ENCODE measurements at regions not wholly inside any gene's neighbourhood (a gene's known extent, or its start where the extent isn't known, plus 50 kb on each side); places are given as distances from the start of the nearest gene placed in this dataset.
"Not testable (repeated sequence)": the region's sequence is repeated elsewhere in the genome, so short reads cannot be mapped to it uniquely, and the experiment has no call there.

DNA sequence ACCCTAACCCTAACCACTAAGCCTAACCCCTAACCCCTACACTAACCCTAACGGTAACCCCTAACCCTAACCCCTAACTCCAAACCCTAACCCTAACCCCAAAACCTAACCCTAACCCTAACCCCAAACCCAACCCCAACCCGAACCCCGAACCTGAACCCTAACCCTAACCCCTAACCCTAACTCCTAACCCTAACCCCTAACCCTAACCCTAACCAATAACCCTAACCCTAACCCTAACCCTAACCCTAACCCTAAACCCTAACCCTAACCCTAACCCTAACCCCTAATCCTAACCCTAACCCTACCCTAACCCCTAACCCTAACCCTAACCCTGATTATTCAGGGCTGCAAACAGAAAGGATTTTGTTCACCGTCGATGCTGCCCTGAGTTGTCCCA, 144.6 kb upstream of the DUSP22 start:
- not testable (repeated sequence) for DNase-seq (ENCODE audit: low read depth)

DNA sequence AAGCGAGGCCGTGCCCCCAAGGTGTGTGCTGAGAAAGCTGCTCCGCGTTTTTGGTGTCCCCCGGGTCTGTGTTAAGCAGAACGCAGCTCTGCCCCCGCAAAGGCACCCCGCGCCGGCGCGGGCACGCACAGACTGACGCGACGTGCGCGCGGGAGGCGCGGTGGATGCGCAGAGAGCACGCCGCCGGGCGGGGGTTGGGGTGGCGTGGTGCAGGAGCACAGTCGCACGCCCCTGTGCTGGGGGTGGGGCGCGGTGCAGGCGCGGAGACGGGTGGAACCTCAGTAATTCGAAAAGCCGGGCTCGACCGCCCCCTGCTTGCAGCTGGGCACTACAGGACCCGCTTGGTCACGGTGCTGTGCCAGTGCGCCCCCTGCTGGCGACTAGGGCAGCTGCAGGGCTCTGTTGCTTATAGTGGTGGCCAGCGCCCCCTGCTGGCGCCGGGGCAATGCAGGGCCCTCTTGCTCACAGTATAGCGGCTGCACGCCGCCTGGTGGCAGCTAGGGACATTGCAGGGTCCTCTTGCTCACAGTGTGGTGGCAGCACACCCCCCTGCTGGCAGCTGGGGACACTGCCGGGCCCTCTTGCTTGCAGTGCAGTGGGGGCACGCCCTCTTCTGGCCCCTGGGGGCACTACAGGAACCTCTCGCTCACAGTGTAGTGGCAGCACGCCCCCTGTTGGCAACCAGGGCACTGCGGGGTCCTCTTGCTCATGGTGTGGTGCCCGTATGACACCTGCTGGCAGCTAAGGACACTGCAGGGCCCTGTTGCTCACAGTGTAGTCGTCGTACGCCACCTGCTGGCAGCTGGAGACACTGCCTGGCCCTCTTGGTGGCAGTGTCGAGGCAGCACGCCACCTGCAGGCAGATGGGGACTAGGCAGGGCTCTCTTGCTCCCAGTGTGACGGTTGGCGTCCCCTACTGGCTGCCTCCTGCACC, 144.0 kb upstream of the DUSP22 start:
- peak; percentile 29 for DNase-seq (ENCODE audit: low read depth)

DNA sequence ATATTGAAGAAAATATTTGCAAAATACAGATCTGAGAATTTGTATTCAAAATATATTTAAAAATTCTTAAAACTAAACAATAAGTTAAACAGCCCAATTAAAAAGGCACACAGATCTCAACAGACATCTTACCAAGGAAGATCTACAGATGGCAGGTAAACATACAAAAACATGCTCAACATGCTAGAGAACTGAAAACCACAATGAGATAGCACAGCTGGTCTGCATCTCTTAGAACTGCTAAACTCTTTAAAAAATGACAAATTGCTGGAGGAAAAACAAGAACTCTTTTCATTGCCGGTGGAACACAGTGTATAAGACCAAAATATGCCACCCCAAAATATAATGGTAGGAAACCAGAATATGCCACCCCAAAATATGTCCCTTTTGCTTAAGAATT, 142.1 kb upstream of the DUSP22 start:
- not testable (repeated sequence) for DNase-seq (ENCODE audit: low read depth)

DNA sequence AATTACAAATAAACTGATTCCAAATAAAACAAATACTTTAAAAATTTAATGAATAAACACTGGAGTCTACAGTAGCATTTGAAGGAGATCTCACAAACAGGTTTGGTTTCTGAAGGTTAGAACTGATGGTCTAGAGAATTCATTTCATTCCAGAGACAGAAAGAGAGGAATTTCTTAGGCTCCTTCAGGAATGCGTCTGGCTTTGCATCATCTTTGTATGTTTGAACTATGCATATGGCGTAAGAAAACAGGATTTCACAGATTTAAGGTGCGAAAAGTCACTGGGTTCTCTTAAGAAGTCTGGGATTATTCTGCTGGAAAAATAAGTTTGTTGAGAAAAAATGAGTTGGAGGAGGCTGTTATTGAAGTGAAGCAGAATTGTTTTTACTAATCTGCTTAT, 139.9 kb upstream of the DUSP22 start:
- not testable (repeated sequence) for DNase-seq (ENCODE audit: low read depth)

DNA sequence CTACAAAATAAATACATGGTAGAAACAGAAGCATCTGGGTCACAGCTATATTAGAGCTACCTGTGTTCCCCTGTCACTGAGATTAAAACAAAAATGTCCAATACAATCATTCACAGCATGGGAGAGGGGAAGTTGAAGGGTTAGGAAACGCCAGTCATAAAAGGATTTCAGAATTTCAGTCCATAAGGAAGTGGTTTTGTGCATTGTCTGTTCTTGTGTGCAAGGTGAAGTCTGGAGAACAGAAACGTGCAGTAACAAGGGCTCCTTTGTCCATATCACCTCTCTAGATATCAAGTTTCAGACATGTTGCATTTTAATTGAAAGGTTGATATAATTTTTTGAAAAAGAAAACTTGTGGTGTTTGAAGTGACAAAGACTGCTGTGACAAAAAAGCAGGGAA, 139.3 kb upstream of the DUSP22 start:
- not testable (repeated sequence) for DNase-seq (ENCODE audit: low read depth)

DNA sequence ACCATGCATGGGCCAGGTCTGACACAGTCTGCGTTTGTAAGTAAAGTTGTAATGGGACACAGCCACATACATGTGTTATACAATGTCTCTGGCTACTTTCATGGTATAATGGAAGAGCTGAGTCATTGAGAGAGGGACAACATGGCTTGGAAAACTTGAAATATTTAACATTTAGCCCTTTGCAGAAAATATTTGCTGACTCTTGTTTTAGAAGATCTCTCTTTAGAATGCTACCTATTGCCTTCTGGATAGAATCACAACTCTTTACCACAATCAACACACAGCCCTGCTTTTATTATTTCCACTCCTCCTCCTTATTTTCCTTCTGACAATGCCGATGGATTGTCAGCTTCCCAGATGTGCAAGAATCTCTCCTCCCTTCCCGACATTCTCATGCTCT, 138.4 kb upstream of the DUSP22 start:
- DNase-seq (ENCODE audit: low read depth), result not testable (repeated sequence)

DNA sequence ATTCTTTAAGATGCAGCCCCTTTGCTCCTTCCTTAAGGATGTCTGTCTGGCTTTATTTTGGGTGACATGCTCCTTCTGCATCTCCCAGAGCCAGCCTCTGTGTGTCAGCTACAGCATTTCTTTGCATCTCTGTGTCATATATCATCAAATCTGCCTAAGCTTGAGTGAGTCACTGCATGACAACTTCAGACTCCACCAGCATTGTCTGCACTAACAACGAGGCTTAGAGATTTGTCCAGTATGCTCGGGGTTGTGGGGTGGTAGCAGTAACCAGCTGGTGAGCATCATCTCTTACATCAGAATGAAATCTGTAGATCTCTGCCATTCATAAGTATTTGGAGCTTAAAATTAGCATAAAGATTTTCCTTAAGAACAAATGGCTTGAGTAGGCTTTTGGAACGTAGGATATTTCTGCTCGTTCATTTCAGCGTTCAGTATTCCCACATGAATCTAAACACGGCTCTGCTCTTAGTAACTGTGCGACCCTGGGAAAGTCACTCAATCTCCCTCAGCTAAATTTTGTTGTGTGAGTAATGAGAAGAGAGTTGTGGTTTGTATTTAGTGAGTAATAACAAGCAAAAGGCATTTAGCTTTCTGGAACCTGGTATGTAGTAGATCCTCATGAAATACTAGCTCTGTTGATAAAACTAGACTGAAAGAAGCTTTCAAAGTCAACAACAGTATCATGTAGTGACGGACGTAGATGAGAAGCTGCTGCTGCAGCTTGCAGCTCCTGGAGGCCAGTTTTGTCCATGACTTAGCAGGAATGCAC, 137.8 kb upstream of the DUSP22 start:
- not testable (repeated sequence) for DNase-seq (ENCODE audit: low read depth)

DNA sequence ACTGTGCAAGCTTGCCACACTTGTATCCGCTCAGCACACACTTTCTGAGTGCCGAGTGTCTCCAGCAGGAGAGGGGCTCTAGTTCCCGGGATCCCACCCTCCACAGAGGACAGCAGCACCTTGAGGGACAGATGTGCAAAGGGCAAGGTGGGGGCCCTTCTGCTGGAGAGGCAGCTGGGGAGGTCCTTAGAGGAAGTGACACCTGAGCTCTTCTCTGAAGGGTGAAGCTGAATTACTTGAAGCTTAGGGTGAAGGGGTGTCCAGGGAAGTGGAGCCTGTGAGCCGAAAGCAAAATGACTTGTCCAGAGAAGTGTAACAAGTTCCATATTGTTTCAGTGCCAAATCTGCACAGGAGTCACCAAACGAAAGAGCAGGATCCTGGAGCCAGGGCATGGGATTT, 136.3 kb upstream of the DUSP22 start:
- no peak for DNase-seq (ENCODE audit: low read depth)

DNA sequence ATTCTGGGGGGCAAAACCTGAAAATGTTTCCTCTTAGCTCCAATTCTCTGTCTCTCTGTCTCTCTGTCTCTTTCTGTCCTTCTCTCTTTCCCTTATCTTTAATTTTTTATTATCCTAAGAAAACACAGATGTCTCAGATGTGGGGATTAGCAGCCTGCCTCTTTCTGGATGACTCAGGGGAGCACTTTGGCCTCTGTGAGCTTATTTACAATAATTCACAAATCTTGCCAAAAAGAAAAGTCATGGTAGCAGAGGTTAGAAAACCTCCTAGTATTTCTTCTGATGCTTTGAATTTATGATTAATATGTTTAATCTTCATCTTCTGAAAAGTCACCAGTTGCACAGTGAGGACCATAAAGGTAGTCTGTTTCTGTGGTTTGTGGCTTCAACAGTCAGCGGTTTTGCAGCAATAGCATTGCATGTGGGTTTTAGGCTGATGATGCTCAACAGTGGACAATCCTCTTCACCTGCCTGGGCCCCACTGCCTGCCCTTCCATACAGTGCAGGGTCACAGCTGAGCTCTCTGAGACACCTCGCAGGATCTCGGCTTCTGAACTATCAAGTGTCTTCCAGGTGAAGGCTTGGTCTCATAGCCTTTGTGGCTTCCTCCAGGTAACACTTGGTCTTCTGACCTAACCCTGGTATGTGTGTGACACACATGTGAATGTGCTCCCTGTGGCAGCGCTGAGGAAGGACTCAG, 135.7 kb upstream of the DUSP22 start:
- not testable (repeated sequence) for DNase-seq (ENCODE audit: low read depth)

DNA sequence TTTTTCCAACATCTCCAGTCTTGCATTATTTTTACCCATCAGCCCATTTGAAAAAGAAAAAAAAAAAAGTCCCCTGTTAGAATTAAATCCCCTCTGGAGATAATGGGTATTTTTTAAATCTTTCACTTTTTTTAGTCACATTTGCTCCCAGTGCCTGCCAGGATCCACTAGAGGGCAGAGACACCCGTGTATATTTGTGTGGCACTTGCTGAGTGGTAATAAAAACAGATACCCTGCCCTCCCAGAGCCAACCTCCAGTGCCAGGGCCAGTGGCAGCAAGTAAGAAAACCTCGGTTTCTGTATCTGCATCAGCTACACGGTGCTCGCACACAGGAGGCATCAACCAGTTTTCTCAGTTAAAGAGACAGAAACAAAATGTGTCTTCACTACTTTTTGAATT, 135.1 kb upstream of the DUSP22 start:
- not testable (repeated sequence) for DNase-seq (ENCODE audit: low read depth)

DNA sequence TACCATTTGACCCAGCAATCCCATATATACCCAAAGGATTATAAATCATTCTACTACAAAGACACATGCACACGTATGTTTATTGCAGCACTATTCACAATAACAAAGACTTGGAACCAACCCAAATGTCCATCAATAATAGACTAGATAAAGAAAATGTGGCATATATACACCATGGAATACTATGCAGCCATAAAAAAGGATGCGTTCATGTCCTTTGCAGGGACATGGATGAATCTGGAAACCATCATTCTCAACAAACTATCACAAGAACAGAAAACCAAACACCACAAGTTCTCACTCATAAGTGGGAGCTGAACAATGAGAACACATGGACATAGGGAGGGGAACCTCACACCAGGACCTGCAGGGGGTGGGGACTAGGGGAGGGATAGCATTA, 130.6 kb upstream of the DUSP22 start:
- DNase-seq (ENCODE audit: low read depth), result not testable (repeated sequence)

DNA sequence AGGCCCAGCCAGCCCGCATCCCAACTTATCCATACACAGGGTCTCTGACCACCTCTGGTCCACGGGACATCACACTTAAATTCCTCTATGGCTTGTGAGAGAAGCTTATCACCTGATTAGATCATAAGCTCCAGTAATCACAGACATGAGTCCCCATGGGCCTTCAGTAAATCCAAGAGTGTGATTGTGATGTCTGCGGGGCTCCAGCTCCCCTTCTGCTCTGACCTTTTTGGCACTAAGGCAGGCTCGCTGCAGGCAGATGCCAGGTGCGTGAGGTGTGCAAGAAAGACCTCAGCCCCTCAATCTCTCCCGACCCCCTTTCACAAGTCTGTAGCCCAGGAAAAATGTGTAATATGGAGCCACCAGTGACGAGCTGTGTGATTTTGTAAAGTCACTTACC, 127.6 kb upstream of the DUSP22 start:
- no peak for DNase-seq (ENCODE audit: low read depth)

DNA sequence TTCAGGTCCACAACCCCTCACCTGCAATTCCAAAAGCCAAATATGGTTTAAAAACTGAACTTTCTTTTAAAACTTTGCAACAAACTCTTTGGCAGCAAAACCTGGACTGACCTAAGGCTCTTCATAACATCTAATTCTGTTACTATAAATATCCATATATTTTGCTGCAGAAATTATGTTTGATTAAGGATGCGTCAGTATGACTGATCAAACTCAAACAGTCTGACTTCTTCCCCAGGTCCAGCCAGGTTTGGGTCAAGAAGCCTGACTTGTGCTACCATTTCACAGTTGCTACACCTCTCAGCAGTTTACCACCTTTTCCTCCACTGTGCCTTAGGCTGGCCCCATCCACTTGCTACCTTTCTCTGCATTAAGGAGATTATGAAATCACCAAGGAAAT, 127.0 kb upstream of the DUSP22 start:
- no peak for DNase-seq (ENCODE audit: low read depth)

DNA sequence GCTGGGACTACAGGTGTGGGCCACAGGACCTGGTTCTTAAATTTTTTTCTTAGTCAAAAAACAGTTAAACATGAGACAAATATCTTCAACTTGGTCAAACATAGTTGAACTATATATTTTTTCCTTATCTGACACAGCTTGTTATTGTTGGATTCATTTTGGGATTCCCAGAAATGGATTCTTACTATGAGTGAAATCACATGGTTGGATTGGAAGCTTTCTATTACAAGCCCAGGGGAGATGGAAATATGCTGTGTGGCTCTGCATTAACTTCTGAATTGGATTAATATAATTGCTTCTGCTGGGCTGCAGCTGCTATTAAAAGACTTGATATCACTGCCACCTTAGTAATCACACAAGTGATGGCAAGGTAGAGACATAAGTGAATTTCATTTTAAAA, 126.4 kb upstream of the DUSP22 start:
- DNase-seq (ENCODE audit: low read depth), result no peak

DNA sequence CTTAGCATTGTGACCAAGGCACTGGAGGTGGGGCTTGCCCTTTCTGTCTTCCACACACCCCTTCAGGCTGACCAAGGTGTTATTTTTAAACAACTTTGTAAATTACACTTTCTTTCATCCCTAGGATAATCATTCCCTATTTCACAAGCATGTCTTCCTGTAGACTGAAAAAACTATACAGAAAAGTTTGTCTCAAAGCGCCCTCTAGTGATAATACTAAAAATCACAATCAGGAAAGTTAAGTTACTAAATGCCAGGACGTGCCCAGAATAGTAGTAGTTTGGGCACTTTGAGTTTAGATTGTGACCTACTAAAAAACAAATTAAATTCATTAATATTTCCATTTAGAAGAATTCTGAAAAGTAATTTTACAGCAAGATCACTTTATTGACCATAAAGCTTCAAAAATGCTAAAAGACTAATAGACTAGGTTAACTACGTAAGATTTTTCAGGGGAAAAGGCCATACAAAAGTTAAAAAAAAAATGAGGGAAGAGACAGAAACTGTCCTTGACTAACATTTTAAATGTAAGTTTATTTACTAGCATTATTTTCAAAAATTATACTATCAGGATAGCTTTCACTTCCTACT, 123.3 kb upstream of the DUSP22 start:
- DNase-seq (ENCODE audit: low read depth), result no peak

DNA sequence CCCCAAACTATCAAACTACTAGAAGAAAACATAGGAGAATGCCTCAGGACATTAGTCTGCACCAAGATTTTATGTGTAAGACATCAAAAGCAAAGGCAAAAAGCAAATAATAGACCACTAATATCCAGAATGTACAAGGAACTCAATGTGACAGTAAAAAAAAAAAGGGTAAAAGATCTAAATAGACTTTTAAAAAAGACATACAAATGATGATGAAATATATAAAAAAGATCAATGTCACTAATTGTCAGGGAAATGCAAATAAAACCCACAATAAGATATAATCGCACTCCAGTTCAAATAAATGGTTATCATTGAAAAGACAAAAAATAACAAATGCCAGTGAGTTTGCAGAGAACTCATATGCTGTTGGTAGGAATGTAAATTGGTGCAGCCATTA, 118.3 kb upstream of the DUSP22 start:
- DNase-seq (ENCODE audit: low read depth), result no peak

DNA sequence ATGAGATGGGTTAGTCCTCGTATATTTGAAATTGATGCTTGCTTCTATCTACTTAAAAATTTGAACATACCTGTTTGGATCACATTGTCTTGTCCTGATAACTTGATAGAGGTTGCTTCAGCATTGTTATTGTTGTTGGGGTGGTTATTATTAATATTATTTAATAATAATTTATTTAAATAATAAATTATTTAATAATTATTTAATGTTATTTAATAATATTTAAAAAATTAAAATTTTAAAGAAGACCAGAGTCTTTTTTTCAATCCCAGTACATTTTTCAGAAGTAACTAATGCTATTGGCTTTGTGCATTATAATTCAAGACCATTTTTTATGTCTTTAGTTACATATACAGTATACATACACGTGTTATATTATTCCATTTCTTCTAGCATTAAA, 116.6 kb upstream of the DUSP22 start:
- no peak for DNase-seq (ENCODE audit: low read depth)

DNA sequence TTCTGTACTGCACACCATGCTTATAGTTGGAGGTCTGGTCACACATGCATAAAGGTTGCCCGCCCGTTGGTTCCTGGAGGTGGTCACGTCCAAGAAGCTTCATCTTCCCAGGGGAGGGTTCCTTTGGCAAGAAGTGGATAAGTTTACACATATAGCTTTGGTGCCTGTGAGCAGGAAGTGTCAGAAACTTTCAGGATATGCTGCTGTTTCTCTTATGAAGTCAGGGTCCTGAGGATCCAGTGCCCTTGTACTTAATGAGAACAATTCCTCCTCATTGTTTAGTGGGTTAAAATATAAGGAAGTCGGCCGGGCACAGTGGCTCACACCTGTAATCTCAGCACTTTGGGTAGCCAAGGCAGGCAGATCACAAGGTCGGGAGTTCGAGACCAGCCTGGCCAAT, 115.5 kb upstream of the DUSP22 start:
- no peak for DNase-seq (ENCODE audit: low read depth)

DNA sequence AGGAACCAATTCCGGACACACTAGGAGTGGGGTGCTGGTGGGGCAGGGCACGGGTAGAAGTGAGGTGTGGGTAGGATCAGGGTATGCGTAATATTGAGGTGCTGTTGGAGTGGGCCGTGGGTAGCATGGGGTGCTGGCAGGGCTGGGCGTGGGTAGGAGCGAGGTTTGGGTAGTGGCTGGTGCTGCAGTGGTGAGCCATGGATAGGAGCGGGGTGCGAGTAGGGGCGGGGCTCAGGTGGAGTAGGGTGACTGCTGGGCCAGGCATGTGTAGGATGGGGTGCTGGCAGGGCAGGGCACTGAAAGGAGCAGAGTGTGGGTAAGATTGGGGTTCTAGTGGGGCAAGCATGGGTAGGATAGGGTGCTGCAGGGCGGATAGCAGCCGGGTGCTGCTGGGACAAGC, 114.2 kb upstream of the DUSP22 start:
- DNase-seq (ENCODE audit: low read depth), result no peak

DNA sequence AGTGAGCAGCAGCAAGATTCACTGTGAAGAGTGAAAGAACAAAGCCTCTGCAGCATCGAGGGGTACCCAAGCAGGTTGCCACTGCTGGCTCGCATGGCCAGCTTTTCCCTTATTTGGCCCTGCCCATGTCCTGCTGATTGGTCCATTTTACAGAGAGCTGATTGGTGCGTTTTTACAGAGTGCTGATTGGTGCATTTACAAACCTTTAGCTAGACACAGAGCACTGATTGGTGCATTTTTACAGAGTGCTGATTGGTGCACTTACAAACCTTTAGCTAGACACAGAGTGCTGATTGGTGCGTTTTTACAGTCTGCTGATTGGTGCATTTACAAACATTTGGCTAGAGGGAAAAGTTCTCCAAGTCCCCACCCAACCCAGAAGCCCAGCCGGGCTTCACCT, 113.4 kb upstream of the DUSP22 start:
- DNase-seq (ENCODE audit: low read depth), result not testable (repeated sequence)

DNA sequence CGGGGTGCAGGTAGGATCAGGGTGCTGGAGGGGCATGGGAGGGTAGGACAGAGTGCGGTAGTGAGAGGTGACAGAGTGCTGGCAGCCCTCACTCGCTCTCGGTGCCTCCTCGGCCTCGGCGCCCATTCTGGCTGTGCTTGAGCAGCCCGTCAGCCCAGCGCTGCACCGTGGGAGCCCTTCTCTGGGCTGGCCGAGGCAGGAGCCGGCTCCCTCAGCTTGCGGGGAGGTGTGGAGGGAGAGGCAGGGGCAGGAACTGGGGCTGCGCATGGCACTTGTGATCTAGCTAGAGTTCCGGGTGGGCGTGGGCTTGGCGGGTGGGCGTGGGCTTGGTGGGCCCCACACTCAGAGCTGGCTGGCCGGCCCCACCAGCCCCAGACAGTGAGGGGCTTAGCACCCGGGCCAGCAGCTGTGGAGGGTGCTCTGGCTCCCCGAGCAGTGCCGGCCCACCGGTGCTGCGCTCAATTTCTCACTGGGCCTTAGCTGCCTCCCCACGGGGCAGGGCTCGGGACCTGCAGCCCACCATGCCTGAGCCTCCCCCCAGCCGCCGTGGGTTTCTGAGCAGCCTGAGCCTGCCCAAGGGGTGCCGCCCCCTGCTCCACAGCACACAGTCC, 112.8 kb upstream of the DUSP22 start:
- DNase-seq (ENCODE audit: low read depth), result no peak

All from T-helper 22 cell (primary cell).